Lung (tissue), 11 donors: ENCODE measurements at regions not wholly inside any gene's neighbourhood (a gene's known extent, or its start where the extent isn't known, plus 50 kb on each side); places are given as distances from the start of the nearest gene placed in this dataset.
A peak's percentile ranks its signal among the peaks of the same experiment; 100 is the strongest.

Experiments
- ATAC-seq: fragments of 200-7000 bp; cut with Tn5 transposase; one replicate; pipeline ENCODE4 v1.9.1; 2020; ENCODE audit warnings: moderate number of reproducible peaks; ENCODE audit not compliant: insufficient read depth, low FRiP score
- DNase-seq, 3 donors: peaks; one replicate each; pipeline ENCODE4 v3.0.0-alpha.2; 2013 to 2017
- H3K27ac ChIP-seq, 2 donors: one replicate each; pipeline ENCODE4 v1.5.1; 2013; ENCODE audit warnings: mild to moderate bottlenecking in 2 of 2, moderate library complexity in 2 of 2, control low read depth in 1 of 2, inconsistent platforms in 1 of 2, low read depth in 1 of 2, low read length in 1 of 2
- H3K27me3 ChIP-seq, 3 donors: one replicate each; pipeline ENCODE4 v1.5.1; 2013; ENCODE audit warnings: low read length in 2 of 3; ENCODE audit not compliant: control insufficient read depth in 3 of 3, insufficient read depth in 3 of 3
- H3K36me3 ChIP-seq, 4 donors: one replicate each; pipeline ENCODE4 v1.5.1; 2013; ENCODE audit warnings: low read length in 4 of 4, mild to moderate bottlenecking in 1 of 4, moderate library complexity in 1 of 4; ENCODE audit not compliant: control insufficient read depth in 4 of 4, insufficient read depth in 4 of 4
- H3K4me1 ChIP-seq, 5 donors: one replicate each; pipeline ENCODE4 v1.5.1; 2013; ENCODE audit warnings: low read length in 5 of 5, mild to moderate bottlenecking in 2 of 5, moderate library complexity in 1 of 5; ENCODE audit not compliant: control insufficient read depth in 5 of 5, insufficient read depth in 5 of 5
- H3K4me3 ChIP-seq: one replicate; pipeline ENCODE4 v1.5.1; 2013; ENCODE audit warnings: mild to moderate bottlenecking, control low read depth, moderate library complexity
- H3K9ac ChIP-seq, 2 donors: one replicate each; pipeline ENCODE4 v1.5.1; 2013; ENCODE audit warnings: low read length in 2 of 2, control low read depth in 1 of 2; ENCODE audit not compliant: insufficient read depth in 1 of 2
- H3K9me3 ChIP-seq, 4 donors: one replicate each; pipeline ENCODE4 v1.5.1; 2013; ENCODE audit warnings: low read length in 3 of 4, mild to moderate bottlenecking in 1 of 4, moderate library complexity in 1 of 4; ENCODE audit not compliant: control insufficient read depth in 4 of 4, insufficient read depth in 3 of 4
- WGBS, 2 donors: extraction: QIAGEN DNeasy Blood & Tissue Kit; methylation state at CpG; one replicate each; pipeline ENCODE4 v1.1.7; 2013; 5-methylcytosine and 5-hydroxymethylcytosine counted together
- TF ChIP-seq, protein P1 (sequence below): IDR thresholded peaks from 2 replicates; pipeline ENCODE4 v1.5.1; 2012; ENCODE audit warnings: mild to moderate bottlenecking; ENCODE audit errors: control extremely low read depth, extremely low read depth
- donor health status: control.
- donor health status: control.
- donor health status: Bipolar disorder and iron deficiency.
- donor health status: healthy.
- donor health status: DM: yes; HTN: yes; CAD: no.

DNA sequence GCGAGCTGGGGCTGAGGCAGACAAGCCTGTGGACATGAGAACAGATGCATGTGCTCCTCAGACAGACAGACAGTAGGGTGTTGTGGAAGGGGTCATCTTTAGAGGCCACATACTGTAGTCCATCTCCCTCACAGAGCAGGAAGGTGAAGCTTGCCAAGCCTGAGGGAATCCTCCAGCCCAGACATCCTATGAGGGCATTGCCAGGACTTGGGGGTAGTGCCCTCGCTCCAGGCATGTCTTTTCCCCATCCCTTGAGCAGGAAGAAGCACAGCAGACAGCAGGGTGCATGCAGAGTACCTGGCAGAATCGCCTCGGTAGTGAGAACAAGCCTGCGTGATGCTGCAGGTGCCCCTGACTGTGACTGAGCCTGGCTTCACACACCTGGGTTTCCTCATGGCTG is 66.5 kb upstream of the CLDN5 start:
- Histone ChIP-seq H3K4me3 (no peak overlapping the region), H3K27ac (no peak overlapping the region), H3K9ac (no peak overlapping the region), H3K27me3 (no peaks in the 10 kb centered on the region), H3K4me1 (peaks cover 0 to 10% (median 3%) of the 10 kb centered on the region in 5 donors), H3K9me3 (no peaks in the 10 kb centered on the region), H3K36me3 (no peaks in the 10 kb centered on the region)
- TF ChIP-seq, protein P1, sequence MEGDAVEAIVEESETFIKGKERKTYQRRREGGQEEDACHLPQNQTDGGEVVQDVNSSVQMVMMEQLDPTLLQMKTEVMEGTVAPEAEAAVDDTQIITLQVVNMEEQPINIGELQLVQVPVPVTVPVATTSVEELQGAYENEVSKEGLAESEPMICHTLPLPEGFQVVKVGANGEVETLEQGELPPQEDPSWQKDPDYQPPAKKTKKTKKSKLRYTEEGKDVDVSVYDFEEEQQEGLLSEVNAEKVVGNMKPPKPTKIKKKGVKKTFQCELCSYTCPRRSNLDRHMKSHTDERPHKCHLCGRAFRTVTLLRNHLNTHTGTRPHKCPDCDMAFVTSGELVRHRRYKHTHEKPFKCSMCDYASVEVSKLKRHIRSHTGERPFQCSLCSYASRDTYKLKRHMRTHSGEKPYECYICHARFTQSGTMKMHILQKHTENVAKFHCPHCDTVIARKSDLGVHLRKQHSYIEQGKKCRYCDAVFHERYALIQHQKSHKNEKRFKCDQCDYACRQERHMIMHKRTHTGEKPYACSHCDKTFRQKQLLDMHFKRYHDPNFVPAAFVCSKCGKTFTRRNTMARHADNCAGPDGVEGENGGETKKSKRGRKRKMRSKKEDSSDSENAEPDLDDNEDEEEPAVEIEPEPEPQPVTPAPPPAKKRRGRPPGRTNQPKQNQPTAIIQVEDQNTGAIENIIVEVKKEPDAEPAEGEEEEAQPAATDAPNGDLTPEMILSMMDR, result no peak
- DNase-seq (no peak), ATAC-seq (no peak)
- 89 to 90% methylated on average over 5 of the region's 5 CpGs for WGBS, 2 donors

DNA sequence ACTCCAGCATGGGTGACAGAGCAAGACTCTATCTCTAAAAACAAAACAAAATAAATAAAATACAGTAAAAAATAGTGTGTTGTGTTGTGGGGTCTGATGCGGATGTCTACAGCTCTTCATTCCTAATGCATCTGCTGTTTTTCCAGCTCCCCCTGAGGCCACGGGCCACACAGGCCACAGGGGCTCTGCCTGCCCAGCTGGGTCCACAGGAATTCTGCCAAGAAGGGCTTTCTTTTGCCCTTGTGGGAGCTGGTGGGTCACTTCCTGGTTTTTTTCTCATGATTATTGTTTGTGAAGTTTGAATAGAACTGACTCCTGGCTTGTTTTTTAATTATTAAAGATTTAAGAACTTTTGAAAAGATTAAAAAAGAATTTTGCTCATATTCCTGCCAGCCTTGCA is 67.4 kb upstream of the CLDN5 start:
- H3K27me3 ChIP-seq, result no peaks in the 10 kb centered on the region
- ATAC-seq, result no peak
- no peak overlapping the region for H3K4me3 ChIP-seq
- H3K4me1 ChIP-seq, result peaks cover 0 to 13% (median 3%) of the 10 kb centered on the region in 5 donors
- DNase-seq, result peak in 1 of 3 donors; percentile 36
- TF ChIP-seq, protein P1, result no peak
- no peaks in the 10 kb centered on the region for H3K36me3 ChIP-seq
- H3K9ac ChIP-seq, result no peak overlapping the region
- 63 to 67% methylated on average over 2 of the region's 2 CpGs for WGBS, 2 donors
- H3K9me3 ChIP-seq, result no peaks in the 10 kb centered on the region
- no peak overlapping the region for H3K27ac ChIP-seq

DNA sequence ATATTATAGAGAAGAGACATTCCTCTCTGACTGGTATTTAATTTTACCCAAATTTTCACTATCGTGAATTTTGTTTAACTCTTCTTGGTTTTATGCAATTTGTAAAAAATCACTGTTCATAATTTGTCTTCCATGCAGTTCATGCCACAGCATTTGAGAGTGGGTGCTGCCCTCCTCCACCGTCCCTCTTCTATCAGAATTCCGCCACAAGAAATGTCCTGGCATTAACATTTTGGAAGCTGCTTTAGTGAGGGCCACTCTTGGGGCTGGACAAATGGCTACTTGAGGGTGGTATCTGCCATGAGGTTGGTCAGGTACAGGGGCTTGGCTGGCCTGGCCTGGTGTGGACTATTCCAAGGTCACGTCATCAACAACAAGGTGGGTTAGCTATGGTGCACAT is 68.3 kb upstream of the CLDN5 start:
- peaks cover 0 to 15% (median 3%) of the 10 kb centered on the region in 5 donors for H3K4me1 ChIP-seq
- no peaks in the 10 kb centered on the region for H3K9me3 ChIP-seq
- H3K27ac ChIP-seq, result no peak overlapping the region
- no peaks in the 10 kb centered on the region for H3K27me3 ChIP-seq
- no peak overlapping the region for H3K9ac ChIP-seq
- TF ChIP-seq, protein P1, result no peak
- no peaks in the 10 kb centered on the region for H3K36me3 ChIP-seq
- DNase-seq (no peak), ATAC-seq (no peak)
- H3K4me3 ChIP-seq, result no peak overlapping the region
- WGBS, 2 donors, result 94 to 99% methylated on average over 4 of the region's 4 CpGs

DNA sequence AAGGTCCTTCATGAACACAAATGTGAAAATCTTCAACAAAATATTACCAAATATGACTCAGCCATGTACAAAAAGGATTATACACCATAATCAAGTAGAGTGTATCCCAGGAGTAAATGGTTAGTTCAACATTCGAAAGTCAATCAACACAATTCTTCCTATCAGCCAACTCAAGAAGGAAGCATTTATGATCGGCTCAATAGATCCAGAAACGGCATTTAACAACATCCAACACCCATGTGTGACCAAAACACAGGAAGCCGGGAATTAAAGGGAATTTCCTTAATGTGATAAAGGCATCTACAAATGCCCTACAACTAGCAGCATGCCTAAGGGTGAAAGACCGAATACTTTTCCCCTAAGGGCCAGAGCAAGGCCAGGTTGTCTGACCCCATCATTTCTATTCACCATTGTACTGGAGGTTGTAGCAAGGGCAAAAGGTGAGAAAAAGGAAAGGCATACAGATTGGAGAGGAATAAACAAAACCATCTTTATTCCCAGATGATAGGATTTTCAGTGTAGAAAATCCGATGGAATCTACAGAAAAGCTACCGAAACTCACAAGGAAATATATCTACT is 69.9 kb upstream of the CLDN5 start:
- Histone ChIP-seq H3K36me3 (no peaks in the 10 kb centered on the region), H3K27me3 (no peaks in the 10 kb centered on the region), H3K4me3 (no peak overlapping the region), H3K9me3 (peaks cover 0 to 2% (median 0%) of the 10 kb centered on the region in 4 donors), H3K9ac (no peak overlapping the region), H3K4me1 (peaks cover 0 to 21% (median 10%) of the 10 kb centered on the region in 5 donors), H3K27ac (peak overlapping the region in 1 of 2 donors; percentile 52)
- WGBS, 2 donors, result 56 to 62% methylated on average over 7 of the region's 7 CpGs
- no peak for DNase-seq
- TF ChIP-seq, protein P1, result no peak
- no peak for ATAC-seq
